HEK293 (cell line): ENCODE measurements at regions not wholly inside any gene's neighbourhood (a gene's known extent, or its start where the extent isn't known, plus 50 kb on each side); places are given as distances from the start of the nearest gene placed in this dataset.

Experiments used
- CTCF ChIA-PET: fragments of 350-600 bp; formaldehyde crosslinking; extraction: SDS; loops from one replicate; lab custom pipeline; 2021; ENCODE audit warnings: antibody characterized with exemption; lab: Yijun Ruan, JAX
- POLR2A ChIA-PET: fragments of 300-600 bp; formaldehyde crosslinking; extraction: SDS; loops from one replicate; lab custom pipeline; 2020; ENCODE audit warnings: antibody characterized with exemption, inconsistent platforms; lab: Yijun Ruan, JAX
- H3K27ac ChIP-seq: fragments of 200-500 bp; sonication (Bioruptor generic); 2 replicates; pipeline ENCODE4 v1.5.1; 2014; ENCODE audit warnings: low read depth, low read length, control low read depth, inconsistent platforms; ENCODE audit errors: extremely low read depth
- H3K36me3 ChIP-seq, 2 experiments: fragments of 200-500 bp in 1 of 2; sonication (Bioruptor generic) in 1 of 2; 1 replicate in 1 of 2; 2 replicates in 1 of 2; pipeline ENCODE4 v1.5.1; 2014 to 2017; ENCODE audit warnings: inconsistent platforms in 2 of 2, low read length in 2 of 2; ENCODE audit not compliant: control insufficient read depth in 2 of 2, insufficient read depth in 1 of 2
- H3K4me1 ChIP-seq: fragments of 200-500 bp; sonication (Bioruptor generic); 2 replicates; pipeline ENCODE4 v1.5.1; 2014; ENCODE audit warnings: mild to moderate bottlenecking, low read length, inconsistent platforms; ENCODE audit not compliant: control insufficient read depth, insufficient read depth
- H3K4me3 ChIP-seq: 2 replicates; pipeline ENCODE4 v1.5.1; 2011; ENCODE audit warnings: low read depth, mild to moderate bottlenecking, control low read depth, low read length, moderate library complexity
- H3K9me3 ChIP-seq: fragments of 200-500 bp; sonication (Bioruptor generic); 2 replicates; pipeline ENCODE4 v1.5.1; 2014; ENCODE audit warnings: low read depth, low read length, inconsistent platforms; ENCODE audit not compliant: control insufficient read depth, insufficient read depth
- SCRT1 ChIP-seq: fragments of 450-650 bp; formaldehyde crosslinking; IDR thresholded peaks from 2 replicates; pipeline ENCODE4 v1.5.1; 2016; ENCODE audit warnings: missing biosample characterization, missing genetic modification characterization, borderline replicate concordance
- TCF7L2 ChIP-seq: IDR thresholded peaks from 2 replicates; pipeline ENCODE4 v1.6.1; 2011; ENCODE audit warnings: low read depth, mild to moderate bottlenecking, inconsistent platforms, low read length, moderate library complexity, borderline replicate concordance
- ZBTB17 ChIP-seq: fragments of 450-650 bp; formaldehyde crosslinking; IDR thresholded peaks from 2 replicates; pipeline ENCODE4 v1.5.1; 2016; ENCODE audit warnings: missing biosample characterization, missing genetic modification characterization
- ZNF140 ChIP-seq: fragments of 450-650 bp; formaldehyde crosslinking; IDR thresholded peaks from 2 replicates; pipeline ENCODE4 v1.5.1; 2016; ENCODE audit warnings: missing biosample characterization, missing genetic modification characterization
- ZNF157 ChIP-seq: fragments of 450-650 bp; formaldehyde crosslinking; IDR thresholded peaks from 2 replicates; pipeline ENCODE4 v1.5.1; 2016; ENCODE audit warnings: missing biosample characterization, missing genetic modification characterization
- ZNF248 ChIP-seq: fragments of 450-650 bp; formaldehyde crosslinking; IDR thresholded peaks from 2 replicates; pipeline ENCODE4 v1.5.1; 2017; ENCODE audit warnings: missing biosample characterization, missing genetic modification characterization
- ZNF48 ChIP-seq: fragments of 450-650 bp; formaldehyde crosslinking; IDR thresholded peaks from 2 replicates; pipeline ENCODE4 v1.5.1; 2016; ENCODE audit warnings: missing biosample characterization, missing genetic modification characterization
- ZNF558 ChIP-seq: fragments of 450-650 bp; formaldehyde crosslinking; IDR thresholded peaks from 2 replicates; pipeline ENCODE4 v1.5.1; 2016; ENCODE audit warnings: missing biosample characterization, missing genetic modification characterization
- ZSCAN16 ChIP-seq: fragments of 450-650 bp; formaldehyde crosslinking; IDR thresholded peaks from 2 replicates; pipeline ENCODE4 v1.5.1; 2016; ENCODE audit warnings: missing biosample characterization, missing genetic modification characterization
- TF ChIP-seq, protein P1 (sequence below): fragments of 450-650 bp; formaldehyde crosslinking; IDR thresholded peaks from 2 replicates; pipeline ENCODE4 v1.5.1; 2017; ENCODE audit warnings: missing biosample characterization, mild to moderate bottlenecking, missing genetic modification characterization, moderate library complexity
- TF ChIP-seq, protein P2 (sequence below): fragments of 450-650 bp; formaldehyde crosslinking; IDR thresholded peaks from 2 replicates; pipeline ENCODE4 v1.5.1; 2016; ENCODE audit warnings: missing biosample characterization, missing genetic modification characterization, borderline replicate concordance
- TF ChIP-seq, protein P3 (sequence below): IDR thresholded peaks from 2 replicates; pipeline ENCODE4 v1.6.1; 2011; ENCODE audit warnings: mild to moderate bottlenecking, low read depth, low read length, borderline replicate concordance
- TF ChIP-seq, protein P4 (sequence below): fragments of 450-650 bp; formaldehyde crosslinking; IDR thresholded peaks from 2 replicates; pipeline ENCODE4 v1.5.1; 2016; ENCODE audit warnings: missing biosample characterization, missing genetic modification characterization
- TF ChIP-seq, protein P5 (sequence below): fragments of 450-650 bp; formaldehyde crosslinking; IDR thresholded peaks from 2 replicates; pipeline ENCODE4 v1.5.1; 2016; ENCODE audit warnings: missing biosample characterization, missing genetic modification characterization
- TF ChIP-seq, protein P6 (sequence below): fragments of 450-650 bp; formaldehyde crosslinking; IDR thresholded peaks from 2 replicates; pipeline ENCODE4 v1.5.1; 2016; ENCODE audit warnings: missing biosample characterization, missing genetic modification characterization

DNA sequence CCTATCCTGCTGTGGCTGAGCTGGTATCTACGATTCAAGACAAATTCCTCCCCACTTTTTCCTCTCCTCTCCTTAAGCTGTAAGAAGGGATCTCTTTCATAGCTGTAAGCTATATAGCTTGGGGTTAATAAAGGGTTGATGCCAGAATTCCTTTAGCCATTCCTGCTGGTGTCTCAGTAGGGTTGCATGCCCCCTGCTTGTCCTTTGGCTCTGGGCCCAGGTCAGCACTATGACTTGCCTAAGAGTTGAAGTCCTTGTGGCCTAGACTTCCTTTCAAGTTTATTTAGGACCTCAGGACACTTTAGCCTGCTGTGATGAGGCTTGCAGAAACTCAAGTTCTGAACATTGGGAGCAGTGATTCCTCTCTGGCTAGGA is 270.0 kb downstream of the AMY1C start:
- no peaks in the 10 kb centered on the region for H3K9me3 ChIP-seq
- H3K36me3 ChIP-seq: no peaks in the 10 kb centered on the region
- ChIA-PET CTCF (no interaction called here), POLR2A (no interaction called here)
- no peak overlapping the region for H3K4me3 ChIP-seq
- no peak overlapping the region for H3K27ac ChIP-seq
- no peaks in the 10 kb centered on the region for H3K4me1 ChIP-seq
- TF ChIP-seq ZNF48 (tag by site-specific recombination): no peak

DNA sequence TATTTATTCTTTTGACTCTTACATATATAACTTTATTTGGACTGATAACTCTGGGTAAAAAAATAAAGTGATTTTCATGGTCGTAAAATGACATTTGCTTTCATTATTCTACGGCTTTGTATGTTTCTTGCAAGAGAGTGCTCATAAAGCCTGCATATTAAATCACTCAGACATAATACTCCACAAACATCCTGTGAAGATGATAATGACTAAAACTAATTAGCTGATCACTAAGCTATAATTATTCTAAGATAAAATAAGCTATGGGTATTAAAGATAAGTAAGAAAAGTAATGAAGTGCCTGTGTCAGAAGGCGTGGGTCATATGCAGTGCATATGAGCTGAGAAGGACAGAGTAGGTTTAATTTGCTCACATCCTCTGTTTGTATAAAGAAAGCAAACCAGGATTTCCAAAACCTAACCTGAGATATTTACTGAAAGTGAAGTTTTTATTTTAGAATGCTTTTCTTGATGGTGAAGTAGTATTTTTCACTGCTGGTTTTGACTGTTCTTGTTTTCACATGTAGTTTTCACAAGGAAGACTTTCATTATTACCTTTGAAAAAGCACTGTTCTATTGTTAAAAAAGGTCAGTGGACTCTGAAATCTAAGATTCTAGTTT is 278.8 kb downstream of the AMY1C start:
- H3K9me3 ChIP-seq: no peaks in the 10 kb centered on the region
- TF ChIP-seq ZNF140 (tag by site-specific recombination): no peak
- TF ChIP-seq, protein P1, sequence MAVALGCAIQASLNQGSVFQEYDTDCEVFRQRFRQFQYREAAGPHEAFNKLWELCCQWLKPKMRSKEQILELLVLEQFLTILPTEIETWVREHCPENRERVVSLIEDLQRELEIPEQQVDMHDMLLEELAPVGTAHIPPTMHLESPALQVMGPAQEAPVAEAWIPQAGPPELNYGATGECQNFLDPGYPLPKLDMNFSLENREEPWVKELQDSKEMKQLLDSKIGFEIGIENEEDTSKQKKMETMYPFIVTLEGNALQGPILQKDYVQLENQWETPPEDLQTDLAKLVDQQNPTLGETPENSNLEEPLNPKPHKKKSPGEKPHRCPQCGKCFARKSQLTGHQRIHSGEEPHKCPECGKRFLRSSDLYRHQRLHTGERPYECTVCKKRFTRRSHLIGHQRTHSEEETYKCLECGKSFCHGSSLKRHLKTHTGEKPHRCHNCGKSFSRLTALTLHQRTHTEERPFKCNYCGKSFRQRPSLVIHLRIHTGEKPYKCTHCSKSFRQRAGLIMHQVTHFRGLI (tag by site-specific recombination): no peak
- TF ChIP-seq, protein P2, sequence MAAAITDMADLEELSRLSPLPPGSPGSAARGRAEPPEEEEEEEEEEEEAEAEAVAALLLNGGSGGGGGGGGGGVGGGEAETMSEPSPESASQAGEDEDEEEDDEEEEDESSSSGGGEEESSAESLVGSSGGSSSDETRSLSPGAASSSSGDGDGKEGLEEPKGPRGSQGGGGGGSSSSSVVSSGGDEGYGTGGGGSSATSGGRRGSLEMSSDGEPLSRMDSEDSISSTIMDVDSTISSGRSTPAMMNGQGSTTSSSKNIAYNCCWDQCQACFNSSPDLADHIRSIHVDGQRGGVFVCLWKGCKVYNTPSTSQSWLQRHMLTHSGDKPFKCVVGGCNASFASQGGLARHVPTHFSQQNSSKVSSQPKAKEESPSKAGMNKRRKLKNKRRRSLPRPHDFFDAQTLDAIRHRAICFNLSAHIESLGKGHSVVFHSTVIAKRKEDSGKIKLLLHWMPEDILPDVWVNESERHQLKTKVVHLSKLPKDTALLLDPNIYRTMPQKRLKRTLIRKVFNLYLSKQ: no peak
- TF ChIP-seq, protein P3, sequence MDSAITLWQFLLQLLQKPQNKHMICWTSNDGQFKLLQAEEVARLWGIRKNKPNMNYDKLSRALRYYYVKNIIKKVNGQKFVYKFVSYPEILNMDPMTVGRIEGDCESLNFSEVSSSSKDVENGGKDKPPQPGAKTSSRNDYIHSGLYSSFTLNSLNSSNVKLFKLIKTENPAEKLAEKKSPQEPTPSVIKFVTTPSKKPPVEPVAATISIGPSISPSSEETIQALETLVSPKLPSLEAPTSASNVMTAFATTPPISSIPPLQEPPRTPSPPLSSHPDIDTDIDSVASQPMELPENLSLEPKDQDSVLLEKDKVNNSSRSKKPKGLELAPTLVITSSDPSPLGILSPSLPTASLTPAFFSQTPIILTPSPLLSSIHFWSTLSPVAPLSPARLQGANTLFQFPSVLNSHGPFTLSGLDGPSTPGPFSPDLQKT: no peak
- H3K36me3 ChIP-seq: no peaks in the 10 kb centered on the region
- H3K4me3 ChIP-seq: no peak overlapping the region
- ChIA-PET CTCF (no interaction called here), POLR2A (no interaction called here)
- H3K4me1 ChIP-seq: no peaks in the 10 kb centered on the region
- H3K27ac ChIP-seq: no peak overlapping the region

DNA sequence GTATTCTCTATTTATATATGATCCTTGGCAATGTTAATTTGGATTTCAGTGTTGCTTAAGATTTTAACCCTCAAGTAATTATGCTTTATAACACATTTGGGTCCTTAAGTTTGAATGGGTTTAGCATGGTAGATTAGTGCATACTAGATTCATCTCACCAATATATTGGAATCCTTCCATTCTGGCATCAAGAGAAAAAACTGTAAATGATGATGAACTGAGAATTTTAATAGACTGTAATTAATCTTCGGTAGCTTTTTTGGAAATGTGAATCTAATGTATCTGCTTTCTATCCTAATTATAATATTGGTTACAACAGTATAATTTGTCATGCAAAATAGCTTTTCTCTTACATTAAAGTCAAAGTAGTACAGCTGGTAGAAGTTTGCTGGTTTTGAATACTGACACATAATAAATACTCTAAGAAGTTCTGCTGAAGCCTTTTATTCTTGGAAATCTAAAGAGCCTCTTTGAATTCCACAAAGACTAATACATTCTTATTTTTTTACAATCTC is 279.8 kb downstream of the AMY1C start:
- no peak for TF ChIP-seq ZNF558 (tag by site-specific recombination)
- TF ChIP-seq, protein P4, sequence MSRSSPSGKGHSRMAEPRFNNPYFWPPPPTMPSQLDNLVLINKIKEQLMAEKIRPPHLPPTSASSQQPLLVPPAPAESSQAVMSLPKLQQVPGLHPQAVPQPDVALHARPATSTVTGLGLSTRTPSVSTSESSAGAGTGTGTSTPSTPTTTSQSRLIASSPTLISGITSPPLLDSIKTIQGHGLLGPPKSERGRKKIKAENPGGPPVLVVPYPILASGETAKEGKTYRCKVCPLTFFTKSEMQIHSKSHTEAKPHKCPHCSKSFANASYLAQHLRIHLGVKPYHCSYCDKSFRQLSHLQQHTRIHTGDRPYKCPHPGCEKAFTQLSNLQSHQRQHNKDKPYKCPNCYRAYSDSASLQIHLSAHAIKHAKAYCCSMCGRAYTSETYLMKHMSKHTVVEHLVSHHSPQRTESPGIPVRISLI: no peak
- TF ChIP-seq SCRT1: no peak
- no peak for TF ChIP-seq TCF7L2
- TF ChIP-seq ZBTB17 (tag by site-specific recombination): no peak
- POLR2A ChIA-PET: no interaction called here
- CTCF ChIA-PET: no interaction called here
- H3K36me3 ChIP-seq: no peaks in the 10 kb centered on the region
- H3K4me1 ChIP-seq: no peaks in the 10 kb centered on the region
- no peak overlapping the region for H3K4me3 ChIP-seq
- H3K9me3 ChIP-seq: no peaks in the 10 kb centered on the region
- H3K27ac ChIP-seq: no peak overlapping the region

DNA sequence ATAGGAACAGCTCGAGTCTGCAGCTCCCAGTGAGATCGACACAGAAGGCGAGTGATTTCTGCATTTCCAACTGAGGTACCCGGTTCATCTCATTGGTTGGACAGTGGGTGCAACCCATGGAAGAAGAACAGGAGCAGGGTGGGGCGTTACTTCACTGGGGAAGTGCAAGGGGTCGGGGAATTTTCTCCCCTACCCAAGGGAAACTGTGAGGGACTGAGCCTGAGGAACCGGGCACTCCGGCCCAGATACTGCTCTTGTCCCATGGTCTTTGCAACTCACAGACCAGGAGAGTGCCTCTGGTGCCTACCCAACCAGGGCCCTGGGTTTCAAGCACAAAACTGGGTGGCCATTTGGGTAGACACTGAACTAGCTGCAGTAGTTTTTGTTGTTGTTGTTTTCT is 307.1 kb downstream of the AMY1C start:
- no peak overlapping the region for H3K4me3 ChIP-seq
- TF ChIP-seq, protein P5, sequence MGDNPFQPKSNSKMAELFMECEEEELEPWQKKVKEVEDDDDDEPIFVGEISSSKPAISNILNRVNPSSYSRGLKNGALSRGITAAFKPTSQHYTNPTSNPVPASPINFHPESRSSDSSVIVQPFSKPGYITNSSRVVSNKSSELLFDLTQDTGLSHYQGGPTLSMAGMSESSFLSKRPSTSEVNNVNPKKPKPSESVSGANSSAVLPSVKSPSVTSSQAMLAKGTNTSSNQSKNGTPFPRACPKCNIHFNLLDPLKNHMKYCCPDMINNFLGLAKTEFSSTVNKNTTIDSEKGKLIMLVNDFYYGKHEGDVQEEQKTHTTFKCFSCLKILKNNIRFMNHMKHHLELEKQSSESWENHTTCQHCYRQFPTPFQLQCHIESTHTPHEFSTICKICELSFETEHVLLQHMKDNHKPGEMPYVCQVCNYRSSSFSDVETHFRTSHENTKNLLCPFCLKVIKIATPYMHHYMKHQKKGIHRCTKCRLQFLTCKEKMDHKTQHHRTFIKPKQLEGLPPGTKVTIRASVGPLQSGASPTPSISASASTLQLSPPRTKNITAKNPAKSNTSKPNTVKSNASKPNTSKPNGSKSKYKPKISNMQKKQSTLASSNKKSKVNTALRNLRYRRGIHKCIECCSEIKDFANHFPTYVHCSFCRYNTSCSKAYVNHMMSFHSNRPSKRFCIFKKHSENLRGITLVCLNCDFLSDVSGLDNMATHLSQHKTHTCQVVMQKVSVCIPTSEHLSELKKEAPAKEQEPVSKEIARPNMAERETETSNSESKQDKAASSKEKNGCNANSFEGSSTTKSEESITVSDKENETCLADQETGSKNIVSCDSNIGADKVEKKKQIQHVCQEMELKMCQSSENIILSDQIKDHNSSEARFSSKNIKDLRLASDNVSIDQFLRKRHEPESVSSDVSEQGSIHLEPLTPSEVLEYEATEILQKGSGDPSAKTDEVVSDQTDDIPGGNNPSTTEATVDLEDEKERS (tag by site-specific recombination): no peak
- no peak for TF ChIP-seq ZNF157 (tag by site-specific recombination)
- TF ChIP-seq, protein P6, sequence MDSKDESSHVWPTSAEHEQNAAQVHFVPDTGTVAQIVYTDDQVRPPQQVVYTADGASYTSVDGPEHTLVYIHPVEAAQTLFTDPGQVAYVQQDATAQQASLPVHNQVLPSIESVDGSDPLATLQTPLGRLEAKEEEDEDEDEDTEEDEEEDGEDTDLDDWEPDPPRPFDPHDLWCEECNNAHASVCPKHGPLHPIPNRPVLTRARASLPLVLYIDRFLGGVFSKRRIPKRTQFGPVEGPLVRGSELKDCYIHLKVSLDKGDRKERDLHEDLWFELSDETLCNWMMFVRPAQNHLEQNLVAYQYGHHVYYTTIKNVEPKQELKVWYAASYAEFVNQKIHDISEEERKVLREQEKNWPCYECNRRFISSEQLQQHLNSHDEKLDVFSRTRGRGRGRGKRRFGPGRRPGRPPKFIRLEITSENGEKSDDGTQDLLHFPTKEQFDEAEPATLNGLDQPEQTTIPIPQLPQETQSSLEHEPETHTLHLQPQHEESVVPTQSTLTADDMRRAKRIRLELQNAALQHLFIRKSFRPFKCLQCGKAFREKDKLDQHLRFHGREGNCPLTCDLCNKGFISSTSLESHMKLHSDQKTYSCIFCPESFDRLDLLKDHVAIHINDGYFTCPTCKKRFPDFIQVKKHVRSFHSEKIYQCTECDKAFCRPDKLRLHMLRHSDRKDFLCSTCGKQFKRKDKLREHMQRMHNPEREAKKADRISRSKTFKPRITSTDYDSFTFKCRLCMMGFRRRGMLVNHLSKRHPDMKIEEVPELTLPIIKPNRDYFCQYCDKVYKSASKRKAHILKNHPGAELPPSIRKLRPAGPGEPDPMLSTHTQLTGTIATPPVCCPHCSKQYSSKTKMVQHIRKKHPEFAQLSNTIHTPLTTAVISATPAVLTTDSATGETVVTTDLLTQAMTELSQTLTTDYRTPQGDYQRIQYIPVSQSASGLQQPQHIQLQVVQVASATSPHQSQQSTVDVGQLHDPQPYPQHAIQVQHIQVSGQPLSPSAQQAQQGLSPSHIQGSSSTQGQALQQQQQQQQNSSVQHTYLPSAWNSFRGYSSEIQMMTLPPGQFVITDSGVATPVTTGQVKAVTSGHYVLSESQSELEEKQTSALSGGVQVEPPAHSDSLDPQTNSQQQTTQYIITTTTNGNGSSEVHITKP (tag by site-specific recombination): no peak
- no peak for TF ChIP-seq ZSCAN16 (tag by site-specific recombination)
- TF ChIP-seq ZNF248 (tag by site-specific recombination): no peak

More for the DNA sequence above, 307.1 kb downstream of the AMY1C start:
- H3K9me3 ChIP-seq: no peaks in the 10 kb centered on the region
- H3K4me1 ChIP-seq: no peaks in the 10 kb centered on the region
- H3K27ac ChIP-seq: no peak overlapping the region
- ChIA-PET CTCF (interaction anchor here (0.7 kb wide), 1 partner anchor 17 kb away, joined by 3 read pairs; no protein-coding TSS in a partner anchor), POLR2A (no interaction called here)
- H3K36me3 ChIP-seq: no peaks in the 10 kb centered on the region
